ENCODE measurements at regions not wholly inside any gene's neighbourhood (a gene's known extent, or its start where the extent isn't known, plus 50 kb on each side); places are given as distances from the start of the nearest gene placed in this dataset.

DNA sequence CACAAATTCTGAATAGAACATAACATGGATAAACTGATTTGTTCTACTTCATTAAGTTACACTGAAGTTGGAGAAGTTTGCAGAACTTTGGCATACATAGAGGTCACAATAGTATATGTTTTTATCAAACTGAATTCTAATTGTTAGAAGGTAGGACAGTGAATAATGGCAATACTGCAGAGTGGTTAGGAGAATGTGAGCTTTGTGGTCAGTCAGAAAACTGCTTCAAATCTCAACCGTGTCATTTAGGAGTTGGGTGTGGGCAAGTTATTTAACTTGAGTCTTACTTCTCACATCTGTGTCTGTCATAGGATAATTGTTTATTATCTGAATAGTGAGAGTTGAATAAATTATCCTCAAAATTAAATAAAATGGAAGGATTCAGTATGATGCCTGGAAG lies 374.6 kb upstream of the SYT1 start:
- no peaks in the 10 kb centered on the region for H3K9me3 ChIP-seq
- DNase-seq = no peak
- H3K27ac ChIP-seq = no peak overlapping the region
- H3K27me3 ChIP-seq (replicated peaks in 1 of 7) = no peaks in the 10 kb centered on the region
- intact Hi-C loops (cut with DNase I; ENCODE audit: low total_unique reads) = no loop called here
- no peaks in the 10 kb centered on the region for H3K4me1 ChIP-seq
- H3K4me3 ChIP-seq = no peak overlapping the region
- TF ChIP-seq POLR2A (IDR thresholded peaks at IDR 0.05) (no peak), POLR2AphosphoS5 (IDR thresholded peaks at IDR 0.05) (no peak)
- TF ChIP-seq, protein P1, sequence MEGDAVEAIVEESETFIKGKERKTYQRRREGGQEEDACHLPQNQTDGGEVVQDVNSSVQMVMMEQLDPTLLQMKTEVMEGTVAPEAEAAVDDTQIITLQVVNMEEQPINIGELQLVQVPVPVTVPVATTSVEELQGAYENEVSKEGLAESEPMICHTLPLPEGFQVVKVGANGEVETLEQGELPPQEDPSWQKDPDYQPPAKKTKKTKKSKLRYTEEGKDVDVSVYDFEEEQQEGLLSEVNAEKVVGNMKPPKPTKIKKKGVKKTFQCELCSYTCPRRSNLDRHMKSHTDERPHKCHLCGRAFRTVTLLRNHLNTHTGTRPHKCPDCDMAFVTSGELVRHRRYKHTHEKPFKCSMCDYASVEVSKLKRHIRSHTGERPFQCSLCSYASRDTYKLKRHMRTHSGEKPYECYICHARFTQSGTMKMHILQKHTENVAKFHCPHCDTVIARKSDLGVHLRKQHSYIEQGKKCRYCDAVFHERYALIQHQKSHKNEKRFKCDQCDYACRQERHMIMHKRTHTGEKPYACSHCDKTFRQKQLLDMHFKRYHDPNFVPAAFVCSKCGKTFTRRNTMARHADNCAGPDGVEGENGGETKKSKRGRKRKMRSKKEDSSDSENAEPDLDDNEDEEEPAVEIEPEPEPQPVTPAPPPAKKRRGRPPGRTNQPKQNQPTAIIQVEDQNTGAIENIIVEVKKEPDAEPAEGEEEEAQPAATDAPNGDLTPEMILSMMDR (IDR thresholded peaks at IDR 0.05 in 8 of 11, conservative IDR thresholded peaks at IDR 0.05 in 3 of 11) = no peak
- H3K36me3 ChIP-seq = no peaks in the 10 kb centered on the region
- 58 to 81% (median 70%) methylated on average over 1 of the region's 1 CpG for WGBS, 5 donors

DNA sequence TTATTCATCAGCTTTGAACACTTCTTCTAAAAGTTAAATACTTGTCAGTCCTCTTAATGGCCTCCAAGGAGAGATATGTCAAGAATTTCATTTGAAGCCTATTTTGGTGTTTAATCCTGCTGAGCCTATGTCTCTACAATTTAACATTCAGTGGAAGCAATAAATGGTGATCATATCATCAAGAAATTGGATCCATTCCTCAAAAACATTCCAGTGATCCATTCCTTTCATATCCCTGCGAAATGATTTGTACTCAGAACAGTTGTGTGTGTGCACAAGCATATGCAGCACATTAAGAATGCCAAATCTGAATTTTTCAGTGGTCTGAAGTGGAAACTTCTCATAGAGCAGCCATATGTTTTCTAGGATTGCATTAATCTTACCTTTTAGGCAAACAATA lies 373.7 kb upstream of the SYT1 start:
- intact Hi-C loops (cut with DNase I; ENCODE audit: low total_unique reads) = no loop called here
- Histone ChIP-seq H3K4me1 (no peaks in the 10 kb centered on the region), H3K27me3 (replicated peaks in 1 of 7) (no peaks in the 10 kb centered on the region), H3K4me3 (no peak overlapping the region), H3K36me3 (no peaks in the 10 kb centered on the region), H3K9me3 (no peaks in the 10 kb centered on the region), H3K27ac (no peak overlapping the region)
- TF ChIP-seq, protein P1 (IDR thresholded peaks at IDR 0.05 in 8 of 11, conservative IDR thresholded peaks at IDR 0.05 in 3 of 11) = no peak
- TF ChIP-seq POLR2AphosphoS5 (IDR thresholded peaks at IDR 0.05) = no peak
- DNase-seq = no peak
- 42 to 66% (median 48%) methylated on average over 1 of the region's 1 CpG for WGBS, 5 donors

DNA sequence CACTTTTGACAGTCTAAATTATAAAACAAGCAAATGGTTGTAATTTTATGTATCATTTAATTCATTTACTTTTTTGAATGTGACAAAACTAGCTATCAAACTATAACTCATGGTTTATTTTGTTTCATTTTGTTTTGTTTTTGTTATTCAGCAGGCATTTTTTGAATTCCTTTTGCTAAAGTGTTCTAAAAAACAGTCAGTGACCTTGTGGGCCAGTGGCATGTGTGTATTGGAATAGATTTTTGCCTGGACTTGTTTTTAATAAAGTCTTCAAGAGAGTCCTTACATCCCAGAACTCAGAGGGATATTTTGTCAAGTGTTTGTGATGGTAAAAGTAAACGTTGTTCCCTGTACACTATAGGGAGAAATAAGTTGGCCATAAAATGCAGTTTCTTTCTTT lies 369.7 kb upstream of the SYT1 start:
- DNase-seq = no peak
- TF ChIP-seq, protein P1 (IDR thresholded peaks at IDR 0.05 in 8 of 11, conservative IDR thresholded peaks at IDR 0.05 in 3 of 11) = no peak
- no peak for TF ChIP-seq POLR2AphosphoS5 (IDR thresholded peaks at IDR 0.05)
- TF ChIP-seq POLR2A (IDR thresholded peaks at IDR 0.05) = no peak
- H3K4me3 ChIP-seq = no peak overlapping the region
- intact Hi-C loops (cut with DNase I; ENCODE audit: low total_unique reads) = no loop called here
- 62 to 80% (median 68%) methylated on average over 1 of the region's 1 CpG for WGBS, 5 donors
- no peaks in the 10 kb centered on the region for H3K4me1 ChIP-seq
- no peak overlapping the region for H3K27ac ChIP-seq
- H3K27me3 ChIP-seq (replicated peaks in 1 of 7) = no peaks in the 10 kb centered on the region
- H3K36me3 ChIP-seq = no peaks in the 10 kb centered on the region
- no peaks in the 10 kb centered on the region for H3K9me3 ChIP-seq

DNA sequence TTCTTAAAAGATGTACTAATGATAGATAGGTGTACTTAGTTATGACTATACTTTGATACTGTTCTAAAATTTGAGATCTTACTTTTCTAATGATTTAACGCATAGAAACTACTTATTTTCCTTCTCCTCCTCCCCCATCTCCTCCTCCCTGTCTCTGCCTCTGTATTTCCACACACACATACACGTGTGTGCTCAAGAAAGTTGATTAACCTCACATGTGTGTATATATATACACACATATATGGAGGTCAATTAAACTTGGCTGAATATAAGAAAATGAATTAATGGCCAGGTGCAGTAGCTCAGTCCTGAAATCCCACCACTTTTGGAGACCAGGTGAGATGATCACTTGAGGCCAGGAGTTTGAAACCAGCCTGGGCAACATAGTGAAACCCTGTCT lies 362.7 kb upstream of the SYT1 start:
- Histone ChIP-seq H3K27me3 (replicated peaks in 1 of 7) (no peaks in the 10 kb centered on the region), H3K4me1 (no peaks in the 10 kb centered on the region), H3K27ac (no peak overlapping the region), H3K9me3 (no peaks in the 10 kb centered on the region), H3K4me3 (no peak overlapping the region), H3K36me3 (no peaks in the 10 kb centered on the region)
- intact Hi-C loops (cut with DNase I; ENCODE audit: low total_unique reads) = no loop called here
- WGBS, 5 donors = 75 to 85% (median 81%) methylated on average over 2 of the region's 2 CpGs
- TF ChIP-seq POLR2A (IDR thresholded peaks at IDR 0.05) = no peak
- TF ChIP-seq POLR2AphosphoS5 (IDR thresholded peaks at IDR 0.05) = no peak
- TF ChIP-seq, protein P1 (IDR thresholded peaks at IDR 0.05 in 8 of 11, conservative IDR thresholded peaks at IDR 0.05 in 3 of 11) = no peak
- no peak for DNase-seq

Data from spleen (tissue), 11 donors.